ENCODE measurements at regions not wholly inside any gene's neighbourhood (a gene's known extent, or its start where the extent isn't known, plus 50 kb on each side); places are given as distances from the start of the nearest gene placed in this dataset.

DNA sequence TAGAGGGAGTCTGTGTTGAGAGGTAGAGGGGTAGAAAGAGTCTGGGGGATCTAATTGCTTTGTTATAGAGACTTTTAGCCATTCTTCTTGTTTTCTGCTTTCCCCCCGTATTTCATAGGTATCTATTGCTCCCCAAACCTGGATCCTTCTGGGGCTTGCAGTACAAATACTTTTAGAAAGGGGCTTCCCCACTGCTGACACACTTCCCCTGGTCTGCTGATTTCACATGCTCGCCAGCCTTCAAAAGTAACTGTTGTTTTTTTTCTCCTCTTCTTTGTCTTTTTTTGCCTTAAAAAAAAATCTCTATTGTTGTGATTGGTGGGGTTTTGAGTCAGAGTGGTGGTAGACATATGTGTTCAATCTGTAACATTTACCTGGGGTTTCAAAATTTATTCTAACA is 300.6 kb upstream of the AZI2 start:
- Histone ChIP-seq H4K20me1 (ENCODE audit: insufficient read depth, low read length) (no peaks in the 10 kb centered on the region), H3K4me2 (replicated peaks; ENCODE audit: extremely low read depth, low read length, poor library complexity, severe bottlenecking) (no peak overlapping the region), H3K9me3 (replicated peaks in 1 of 2; ENCODE audit: control insufficient read depth in 1 of 2, insufficient read depth in 1 of 2, low read length in 2 of 2) (no peaks in the 10 kb centered on the region), H3K27me3 (ENCODE audit: control insufficient read depth in 2 of 2, insufficient read depth in 2 of 2, low read length in 2 of 2) (no peaks in the 10 kb centered on the region), H3K4me1 (ENCODE audit: control insufficient read depth in 1 of 2, insufficient read depth in 2 of 2, low read length in 2 of 2) (no peaks in the 10 kb centered on the region), H3K9ac (ENCODE audit: insufficient read depth, low read length, poor library complexity, severe bottlenecking) (no peak overlapping the region), H3K27ac (ENCODE audit: low read depth in 1 of 2, low read length in 2 of 2) (no peak overlapping the region), H3K36me3 (replicated peaks in 1 of 2; ENCODE audit: control insufficient read depth in 1 of 2, insufficient read depth in 2 of 2, low read length in 2 of 2) (no peaks in the 10 kb centered on the region), H3K79me2 (ENCODE audit: insufficient read depth, low read length) (no peaks in the 10 kb centered on the region), H2AFZ (ENCODE audit: insufficient read depth, low read depth, low read length, poor library complexity, severe bottlenecking) (no peak overlapping the region), H3K4me3 (replicated peaks in 1 of 3; ENCODE audit: low read depth in 2 of 3, low read length in 3 of 3) (no peak overlapping the region)
- Mint-ChIP-seq H3K9me3 (peaks cover 0 to 4% (median 0%) of the 10 kb centered on the region in 7 donors), H3K36me3 (no peaks in the 10 kb centered on the region), H3K27me3 (ENCODE audit: low read depth in 3 of 3) (peaks cover 0 to 2% (median 2%) of the 10 kb centered on the region in 3 donors), H3K27ac (no peak overlapping the region), H3K4me3 (no peak overlapping the region), H3K4me1 (no peaks in the 10 kb centered on the region)
- DNase-seq: no peak
- intact Hi-C loops (cut with micrococcal nuclease): no loop called here
- WGBS (ENCODE audit: insufficient coverage): 80% methylated on average over 1 of the region's 2 CpGs
- TF ChIP-seq, protein P1, sequence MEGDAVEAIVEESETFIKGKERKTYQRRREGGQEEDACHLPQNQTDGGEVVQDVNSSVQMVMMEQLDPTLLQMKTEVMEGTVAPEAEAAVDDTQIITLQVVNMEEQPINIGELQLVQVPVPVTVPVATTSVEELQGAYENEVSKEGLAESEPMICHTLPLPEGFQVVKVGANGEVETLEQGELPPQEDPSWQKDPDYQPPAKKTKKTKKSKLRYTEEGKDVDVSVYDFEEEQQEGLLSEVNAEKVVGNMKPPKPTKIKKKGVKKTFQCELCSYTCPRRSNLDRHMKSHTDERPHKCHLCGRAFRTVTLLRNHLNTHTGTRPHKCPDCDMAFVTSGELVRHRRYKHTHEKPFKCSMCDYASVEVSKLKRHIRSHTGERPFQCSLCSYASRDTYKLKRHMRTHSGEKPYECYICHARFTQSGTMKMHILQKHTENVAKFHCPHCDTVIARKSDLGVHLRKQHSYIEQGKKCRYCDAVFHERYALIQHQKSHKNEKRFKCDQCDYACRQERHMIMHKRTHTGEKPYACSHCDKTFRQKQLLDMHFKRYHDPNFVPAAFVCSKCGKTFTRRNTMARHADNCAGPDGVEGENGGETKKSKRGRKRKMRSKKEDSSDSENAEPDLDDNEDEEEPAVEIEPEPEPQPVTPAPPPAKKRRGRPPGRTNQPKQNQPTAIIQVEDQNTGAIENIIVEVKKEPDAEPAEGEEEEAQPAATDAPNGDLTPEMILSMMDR (IDR thresholded peaks at IDR 0.05): no peak

DNA sequence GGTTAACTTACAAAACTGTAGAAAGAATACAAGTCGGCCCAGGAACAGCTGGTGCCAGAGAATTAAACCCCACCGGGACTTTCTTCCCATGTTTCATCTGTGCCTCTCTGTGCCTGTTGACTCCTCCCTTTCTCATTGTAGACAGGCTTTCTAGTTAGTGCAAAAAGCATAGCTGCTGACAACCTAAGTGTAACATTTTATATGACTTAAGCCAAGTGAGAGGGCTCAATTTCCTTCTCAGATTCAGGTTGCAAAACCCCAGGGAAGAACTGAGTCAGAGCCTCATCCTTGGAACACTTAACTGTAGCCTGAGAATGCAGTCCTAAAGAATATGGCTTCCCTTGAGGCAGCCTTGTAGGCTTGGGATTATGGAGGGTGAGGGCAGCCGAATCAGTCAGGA is 302.5 kb upstream of the AZI2 start:
- 100% methylated on average over 2 of the region's 3 CpGs for WGBS (ENCODE audit: insufficient coverage)

More for the DNA sequence above, 302.5 kb upstream of the AZI2 start:
- Histone ChIP-seq H4K20me1 (ENCODE audit: insufficient read depth, low read length) (no peaks in the 10 kb centered on the region), H3K9ac (ENCODE audit: insufficient read depth, low read length, poor library complexity, severe bottlenecking) (no peak overlapping the region), H2AFZ (ENCODE audit: insufficient read depth, low read depth, low read length, poor library complexity, severe bottlenecking) (no peak overlapping the region), H3K36me3 (replicated peaks in 1 of 2; ENCODE audit: control insufficient read depth in 1 of 2, insufficient read depth in 2 of 2, low read length in 2 of 2) (no peaks in the 10 kb centered on the region), H3K79me2 (ENCODE audit: insufficient read depth, low read length) (no peaks in the 10 kb centered on the region), H3K4me2 (replicated peaks; ENCODE audit: extremely low read depth, low read length, poor library complexity, severe bottlenecking) (no peak overlapping the region), H3K4me1 (ENCODE audit: control insufficient read depth in 1 of 2, insufficient read depth in 2 of 2, low read length in 2 of 2) (no peaks in the 10 kb centered on the region), H3K27ac (ENCODE audit: low read depth in 1 of 2, low read length in 2 of 2) (no peak overlapping the region), H3K27me3 (ENCODE audit: control insufficient read depth in 2 of 2, insufficient read depth in 2 of 2, low read length in 2 of 2) (no peaks in the 10 kb centered on the region), H3K4me3 (replicated peaks in 1 of 3; ENCODE audit: low read depth in 2 of 3, low read length in 3 of 3) (no peak overlapping the region), H3K9me3 (replicated peaks in 1 of 2; ENCODE audit: control insufficient read depth in 1 of 2, insufficient read depth in 1 of 2, low read length in 2 of 2) (no peaks in the 10 kb centered on the region)
- Mint-ChIP-seq H3K4me3 (no peak overlapping the region), H3K27ac (no peak overlapping the region), H3K9me3 (peaks cover 0 to 6% (median 0%) of the 10 kb centered on the region in 7 donors), H3K4me1 (no peaks in the 10 kb centered on the region), H3K36me3 (no peaks in the 10 kb centered on the region), H3K27me3 (ENCODE audit: low read depth in 3 of 3) (peaks cover 0 to 4% (median 2%) of the 10 kb centered on the region in 3 donors)
- intact Hi-C loops (cut with micrococcal nuclease): no loop called here
- DNase-seq: no peak
- TF ChIP-seq, protein P1 (IDR thresholded peaks at IDR 0.05): no peak

Measured in CD14-positive monocyte (primary cell).